Mesenchymal stem cell (in vitro differentiated cells and primary cell): ENCODE measurements at regions not wholly inside any gene's neighbourhood (a gene's known extent, or its start where the extent isn't known, plus 50 kb on each side); places are given as distances from the start of the nearest gene placed in this dataset.
"Not testable (repeated sequence)": the region's sequence is repeated elsewhere in the genome, so short reads cannot be mapped to it uniquely, and the experiment has no call there.

Experiments used
- DNase-seq: peaks from one replicate; pipeline ENCODE4 v3.0.0-alpha.2; 2013
- H2AFZ ChIP-seq: one replicate; pipeline ENCODE4 v1.6.1; 2013; ENCODE audit warnings: low read depth, mild to moderate bottlenecking, control low read depth, inconsistent platforms, low read length, moderate library complexity
- H2AK5ac ChIP-seq: 2 replicates; pipeline ENCODE4 v1.6.1; 2013; ENCODE audit warnings: low read length, moderate library complexity, mild to moderate bottlenecking, inconsistent platforms; ENCODE audit not compliant: severe bottlenecking
- H2BK120ac ChIP-seq: one replicate; pipeline ENCODE4 v1.6.1; 2013; ENCODE audit warnings: low read depth, mild to moderate bottlenecking, inconsistent platforms, low read length, moderate library complexity
- H2BK12ac ChIP-seq, 2 experiments: one replicate each; pipeline ENCODE4 v1.6.1; 2013; ENCODE audit warnings: inconsistent platforms in 2 of 2, low read length in 2 of 2, mild to moderate bottlenecking in 2 of 2, moderate library complexity in 2 of 2, control low read depth in 1 of 2
- H2BK15ac ChIP-seq: one replicate; pipeline ENCODE4 v1.6.1; 2013; ENCODE audit warnings: mild to moderate bottlenecking, low read depth, inconsistent platforms; ENCODE audit not compliant: poor library complexity, severe bottlenecking
- H2BK5ac ChIP-seq: 2 replicates; pipeline ENCODE4 v1.6.1; 2013; ENCODE audit warnings: low read depth, mild to moderate bottlenecking, low read length, control low read depth, inconsistent platforms; ENCODE audit not compliant: poor library complexity, severe bottlenecking
- H3K14ac ChIP-seq, 2 experiments: one replicate each; pipeline ENCODE4 v1.6.1; 2013; ENCODE audit warnings: inconsistent platforms in 2 of 2, low read length in 2 of 2, control low read depth in 1 of 2, mild to moderate bottlenecking in 1 of 2, moderate library complexity in 1 of 2
- H3K18ac ChIP-seq, 2 experiments: one replicate each; pipeline ENCODE4 v1.6.1; 2013; ENCODE audit warnings: inconsistent platforms in 2 of 2, low read length in 2 of 2, control low read depth in 1 of 2, low read depth in 1 of 2, mild to moderate bottlenecking in 1 of 2
- H3K23ac ChIP-seq, 2 experiments: one replicate each; pipeline ENCODE4 v1.6.1; 2013; ENCODE audit warnings: inconsistent platforms in 2 of 2, low read length in 2 of 2, mild to moderate bottlenecking in 2 of 2, moderate library complexity in 2 of 2, control low read depth in 1 of 2
- H3K27ac ChIP-seq: 2 replicates; pipeline ENCODE4 v1.5.1; 2013; ENCODE audit warnings: mild to moderate bottlenecking, moderate library complexity, low read length, control low read depth, inconsistent platforms; ENCODE audit not compliant: poor library complexity, severe bottlenecking
- H3K27me3 ChIP-seq, 2 experiments: 2 replicates each; pipeline versions ENCODE4 v1.6.1 to v1.7.0; 2013; ENCODE audit warnings: low read length in 2 of 2, mild to moderate bottlenecking in 2 of 2, moderate library complexity in 2 of 2, control low read depth in 1 of 2, inconsistent platforms in 1 of 2; ENCODE audit not compliant: control insufficient read depth in 1 of 2, insufficient read depth in 1 of 2
- H3K36me3 ChIP-seq, 2 experiments: 2 replicates each; pipeline versions ENCODE4 v1.6.1 to v1.7.0; 2013; ENCODE audit warnings: low read length in 2 of 2, control low read depth in 1 of 2, inconsistent platforms in 1 of 2, low read depth in 1 of 2, mild to moderate bottlenecking in 1 of 2; ENCODE audit not compliant: insufficient read depth in 2 of 2, control insufficient read depth in 1 of 2
- H3K4ac ChIP-seq, 2 experiments: one replicate each; pipeline ENCODE4 v1.6.1; 2013; ENCODE audit warnings: inconsistent platforms in 2 of 2, low read length in 2 of 2, mild to moderate bottlenecking in 2 of 2, moderate library complexity in 2 of 2, control low read depth in 1 of 2, low read depth in 1 of 2
- H3K4me1 ChIP-seq: 2 replicates; pipeline ENCODE4 v1.6.1; 2013; ENCODE audit warnings: low read depth, low read length, control low read depth; ENCODE audit not compliant: control insufficient read depth, insufficient read depth
- H3K4me2 ChIP-seq: 2 replicates; pipeline ENCODE4 v1.6.1; 2013; ENCODE audit warnings: low read length, mild to moderate bottlenecking, inconsistent platforms; ENCODE audit not compliant: poor library complexity, severe bottlenecking
- H3K4me3 ChIP-seq, 2 experiments: 2 replicates each; pipeline versions ENCODE4 v1.5.1 to v1.7.0; 2013; ENCODE audit warnings: low read length in 2 of 2, mild to moderate bottlenecking in 2 of 2, control low read depth in 1 of 2, low read depth in 1 of 2; ENCODE audit not compliant: insufficient read depth in 1 of 2
- H3K79me1 ChIP-seq: replicated peaks from 2 replicates; pipeline ENCODE4 v1.6.1; 2013; ENCODE audit warnings: mild to moderate bottlenecking, control low read depth, low read length, inconsistent platforms; ENCODE audit not compliant: poor library complexity, severe bottlenecking
- H3K9ac ChIP-seq: 2 replicates; pipeline ENCODE4 v1.7.0; 2013; ENCODE audit warnings: mild to moderate bottlenecking, low read length, moderate library complexity
- H3K9me3 ChIP-seq: 2 replicates; pipeline ENCODE4 v1.7.0; 2013; ENCODE audit warnings: mild to moderate bottlenecking, low read length; ENCODE audit not compliant: control insufficient read depth
- H4K8ac ChIP-seq: one replicate; pipeline ENCODE4 v1.6.1; 2013; ENCODE audit warnings: inconsistent platforms, mild to moderate bottlenecking, low read length, moderate library complexity
- H4K91ac ChIP-seq: one replicate; pipeline ENCODE4 v1.6.1; 2013; ENCODE audit warnings: mild to moderate bottlenecking, low read length, inconsistent platforms
- WGBS: methylation state at CpG from one replicate; pipeline ENCODE4 v1.1.7; 2013; ENCODE audit warnings: mixed read lengths; 5-methylcytosine and 5-hydroxymethylcytosine counted together

DNA sequence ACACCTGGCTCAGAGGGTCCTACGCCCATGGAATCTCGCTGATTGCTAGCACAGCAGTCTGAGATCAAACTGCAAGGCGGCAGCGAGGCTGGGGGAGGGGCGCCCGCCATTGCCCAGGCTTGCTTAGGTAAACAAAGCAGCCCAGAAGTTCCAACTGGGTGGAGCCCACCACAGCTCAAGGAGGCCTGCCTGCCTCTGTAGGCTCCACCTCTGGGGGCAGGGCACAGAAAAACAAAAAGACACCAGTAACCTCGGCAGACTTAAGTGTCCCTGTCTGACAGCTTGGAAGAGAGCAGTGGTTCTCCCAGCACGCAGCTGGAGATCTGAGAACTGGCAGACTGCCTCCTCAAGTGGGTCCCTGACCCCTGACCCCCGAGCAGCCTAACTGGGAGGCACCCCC, 281.3 kb downstream of the LMBRD1 start:
- not testable (repeated sequence) for H3K9me3 ChIP-seq, H2AK5ac ChIP-seq, H2BK15ac ChIP-seq, H3K27ac ChIP-seq, H2AFZ ChIP-seq, H3K9ac ChIP-seq, H2BK12ac ChIP-seq, H3K23ac ChIP-seq, H3K4me3 ChIP-seq, H3K18ac ChIP-seq, H3K4ac ChIP-seq, H3K14ac ChIP-seq, H3K36me3 ChIP-seq, H4K8ac ChIP-seq, H3K4me2 ChIP-seq, H2BK5ac ChIP-seq, H3K27me3 ChIP-seq, H4K91ac ChIP-seq, DNase-seq, H2BK120ac ChIP-seq, H3K79me1 ChIP-seq, H3K4me1 ChIP-seq
- WGBS: 77% methylated on average over 5 of the region's 9 CpGs

DNA sequence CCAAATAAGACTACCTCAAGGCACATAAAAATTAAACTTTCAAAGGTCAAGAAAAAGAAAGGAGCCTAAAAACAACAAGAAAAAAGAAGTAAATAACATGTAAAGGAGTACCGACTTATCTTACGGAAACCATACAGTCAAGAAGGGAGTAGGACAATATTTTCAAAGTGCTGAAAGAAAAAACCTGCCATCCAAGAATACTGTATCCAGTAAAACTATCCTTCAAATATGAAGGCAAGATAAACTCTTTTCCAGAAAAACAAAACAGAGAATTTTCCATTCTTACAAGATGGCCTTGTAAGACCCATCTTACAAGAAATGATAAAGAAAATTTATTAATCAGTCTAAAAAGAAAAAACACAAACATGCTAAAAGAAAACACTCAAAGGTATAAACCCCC, 302.2 kb downstream of the LMBRD1 start:
- H3K9me3 ChIP-seq: peaks cover 21% of the 10 kb centered on the region
- no peaks in the 10 kb centered on the region for H3K79me1 ChIP-seq
- H4K8ac ChIP-seq: no peak overlapping the region
- no peaks in the 10 kb centered on the region for H3K36me3 ChIP-seq
- no peak overlapping the region for H2BK15ac ChIP-seq
- no peak overlapping the region for H2BK5ac ChIP-seq
- no peaks in the 10 kb centered on the region for H3K4me1 ChIP-seq
- WGBS: 100% methylated on average over 2 of the region's 2 CpGs
- no peak overlapping the region for H2BK12ac ChIP-seq
- H3K9ac ChIP-seq: no peak overlapping the region
- H3K27ac ChIP-seq: no peak overlapping the region
- no peak overlapping the region for H3K14ac ChIP-seq
- no peak overlapping the region for H2BK120ac ChIP-seq
- no peak for DNase-seq
- H2AFZ ChIP-seq: no peak overlapping the region
- H3K4me2 ChIP-seq: no peak overlapping the region
- H3K18ac ChIP-seq: no peak overlapping the region
- H3K27me3 ChIP-seq: no peaks in the 10 kb centered on the region
- H3K4ac ChIP-seq: no peak overlapping the region
- no peak overlapping the region for H3K4me3 ChIP-seq
- no peak overlapping the region for H2AK5ac ChIP-seq
- H4K91ac ChIP-seq: no peak overlapping the region
- no peak overlapping the region for H3K23ac ChIP-seq

DNA sequence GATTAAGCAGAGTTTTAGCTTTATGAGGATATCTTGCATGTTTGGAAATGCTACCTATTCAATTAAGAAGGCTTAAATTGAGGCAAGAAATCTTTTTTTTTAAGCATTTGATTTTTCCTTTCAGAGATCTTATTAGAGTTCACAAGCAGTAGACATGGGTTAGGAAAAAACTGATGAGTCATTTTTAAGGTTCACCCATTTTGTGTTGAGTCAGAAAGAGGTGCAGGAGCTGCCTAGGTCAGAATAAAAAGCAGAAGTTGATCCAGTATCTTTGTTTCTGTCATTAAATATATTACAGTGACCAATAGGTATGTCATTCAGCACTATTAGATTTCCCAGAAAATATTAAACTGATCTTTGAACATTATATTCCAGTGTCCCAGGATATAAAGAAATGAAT, 306.8 kb downstream of the LMBRD1 start:
- Histone ChIP-seq H3K27ac (no peak overlapping the region), H4K8ac (no peak overlapping the region), H3K23ac (no peak overlapping the region), H3K4me3 (no peak overlapping the region), H3K4me2 (no peak overlapping the region), H3K36me3 (no peaks in the 10 kb centered on the region), H3K27me3 (no peaks in the 10 kb centered on the region), H2BK15ac (no peak overlapping the region), H3K4me1 (no peaks in the 10 kb centered on the region), H2AK5ac (no peak overlapping the region), H3K18ac (no peak overlapping the region), H2BK12ac (no peak overlapping the region), H2BK120ac (no peak overlapping the region), H3K79me1 (no peaks in the 10 kb centered on the region), H3K4ac (no peak overlapping the region), H3K9ac (no peak overlapping the region), H2AFZ (no peak overlapping the region), H3K14ac (no peak overlapping the region), H3K9me3 (peaks cover 20% of the 10 kb centered on the region), H4K91ac (no peak overlapping the region), H2BK5ac (no peak overlapping the region)
- no peak for DNase-seq

DNA sequence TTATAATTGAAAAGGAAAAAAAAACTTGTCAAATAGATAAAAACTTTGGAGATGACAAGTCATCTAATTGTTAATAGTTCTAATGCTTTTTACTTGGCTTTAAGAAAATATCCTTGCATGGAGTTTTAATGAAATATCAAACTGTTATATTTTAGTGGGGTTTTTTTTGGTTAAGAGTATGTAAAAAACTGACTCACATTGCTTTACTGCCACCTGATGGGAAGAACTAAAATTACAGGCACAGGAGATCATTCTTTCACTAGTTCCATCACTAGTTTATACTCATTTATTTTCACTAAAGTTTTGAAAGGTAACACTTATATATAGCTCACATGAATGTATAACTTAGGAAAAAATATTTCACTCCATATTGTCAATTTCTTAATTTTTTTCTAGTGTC, 309.1 kb downstream of the LMBRD1 start:
- no peak overlapping the region for H3K14ac ChIP-seq
- H3K9ac ChIP-seq: no peak overlapping the region
- H3K27ac ChIP-seq: no peak overlapping the region
- no peaks in the 10 kb centered on the region for H3K36me3 ChIP-seq
- H2AFZ ChIP-seq: no peak overlapping the region
- H3K27me3 ChIP-seq: no peaks in the 10 kb centered on the region
- H2BK5ac ChIP-seq: no peak overlapping the region
- H3K4ac ChIP-seq: no peak overlapping the region
- no peak overlapping the region for H2BK120ac ChIP-seq
- H3K4me1 ChIP-seq: no peaks in the 10 kb centered on the region
- no peak overlapping the region for H4K91ac ChIP-seq
- no peak overlapping the region for H3K4me3 ChIP-seq
- no peak overlapping the region for H3K18ac ChIP-seq
- no peak for DNase-seq
- no peak overlapping the region for H2AK5ac ChIP-seq
- peaks cover 14% of the 10 kb centered on the region for H3K9me3 ChIP-seq
- H2BK12ac ChIP-seq: no peak overlapping the region
- no peak overlapping the region for H2BK15ac ChIP-seq
- H3K4me2 ChIP-seq: no peak overlapping the region
- no peak overlapping the region for H3K23ac ChIP-seq
- H4K8ac ChIP-seq: no peak overlapping the region
- H3K79me1 ChIP-seq: no peaks in the 10 kb centered on the region
